ENCODE measurements at regions not wholly inside any gene's neighbourhood (a gene's known extent, or its start where the extent isn't known, plus 50 kb on each side); places are given as distances from the start of the nearest gene placed in this dataset.

DNA sequence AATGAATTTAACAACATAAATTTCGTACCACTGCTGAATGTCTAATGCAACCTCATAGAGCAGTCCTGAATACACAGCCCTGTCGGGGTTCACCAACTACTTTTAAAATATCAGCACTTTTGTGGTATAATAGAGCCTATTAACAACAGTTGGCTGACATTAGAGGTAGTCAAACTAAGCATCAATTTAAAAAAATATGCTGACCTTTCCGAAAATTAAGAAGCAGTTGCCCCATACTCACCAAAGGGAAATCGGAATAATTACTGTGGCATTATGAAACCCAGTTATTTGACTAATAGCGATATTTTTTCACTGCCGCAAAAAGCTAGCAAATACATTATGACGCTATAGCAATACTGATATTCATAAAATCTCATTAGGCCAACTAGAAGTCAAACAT is 273.5 kb upstream of the PPARGC1A start:
- no peak overlapping the region for H2AFZ ChIP-seq (ENCODE audit: low read length)
- TF ChIP-seq JUN (IDR thresholded peaks at IDR 0.05; ENCODE audit: low read depth, low read length): no peak
- TF ChIP-seq TCF12 (IDR thresholded peaks at IDR 0.05; ENCODE audit: low read depth, low read length): no peak
- no peak for TF ChIP-seq BACH1 (IDR thresholded peaks at IDR 0.05; ENCODE audit: low read length)
- no peak for TF ChIP-seq CREB1 (IDR thresholded peaks at IDR 0.05)
- no peak for TF ChIP-seq POLR2AphosphoS5 (IDR thresholded peaks at IDR 0.05; ENCODE audit: low read depth, low read length)
- TF ChIP-seq, protein P1, sequence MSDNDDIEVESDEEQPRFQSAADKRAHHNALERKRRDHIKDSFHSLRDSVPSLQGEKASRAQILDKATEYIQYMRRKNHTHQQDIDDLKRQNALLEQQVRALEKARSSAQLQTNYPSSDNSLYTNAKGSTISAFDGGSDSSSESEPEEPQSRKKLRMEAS (IDR thresholded peaks at IDR 0.05): no peak
- TF ChIP-seq RAD21 (IDR thresholded peaks at IDR 0.05 in 1 of 2, conservative IDR thresholded peaks at IDR 0.05 in 1 of 2; ENCODE audit: low read depth in 2 of 2, low read length in 2 of 2): no peak
- no peak for TF ChIP-seq E2F6 (IDR thresholded peaks at IDR 0.05)
- no peaks in the 10 kb centered on the region for H3K79me2 ChIP-seq (ENCODE audit: control insufficient read depth in 1 of 2, insufficient read depth in 2 of 2, low read length in 2 of 2)
- no peak overlapping the region for H2BK12ac ChIP-seq (ENCODE audit: low read depth, low read length)
- H3K23me2 ChIP-seq (ENCODE audit: low read depth, low read length): no peaks in the 10 kb centered on the region
- H2BK120ac ChIP-seq (replicated peaks; ENCODE audit: low read depth, low read length): no peak overlapping the region
- H3K23ac ChIP-seq (ENCODE audit: insufficient read length): no peak overlapping the region
- H3K4ac ChIP-seq (replicated peaks; ENCODE audit: insufficient read length, low read depth, low read length): no peak overlapping the region
- no peaks in the 10 kb centered on the region for H3K4me1 ChIP-seq (replicated peaks in 1 of 4; ENCODE audit: control insufficient read depth in 3 of 4, insufficient read depth in 4 of 4, low read length in 3 of 4)
- no peaks in the 10 kb centered on the region for H3K79me1 ChIP-seq (ENCODE audit: low read depth, low read length)
- H4K91ac ChIP-seq (replicated peaks; ENCODE audit: insufficient read length, low read length): no peak overlapping the region
- no peak overlapping the region for H3K9ac ChIP-seq (replicated peaks in 1 of 4; ENCODE audit: extremely low read depth in 1 of 4, low read depth in 3 of 4, low read length in 3 of 4)
- no peak overlapping the region for H4K8ac ChIP-seq (ENCODE audit: extremely low read depth, insufficient read depth, low read length)
- no peak overlapping the region for H3K14ac ChIP-seq (ENCODE audit: insufficient read length)
- WGBS, 2 experiments (ENCODE audit: extremely low coverage in 1 of 2, insufficient coverage in 1 of 2, insufficient read length in 1 of 2, insufficient replicate concordance in 2 of 2, low coverage in 1 of 2, low lambda C conversion rate in 2 of 2, missing lambda C conversion rate in 1 of 2): 89% methylated on average over 7 of the region's 7 CpGs; no CpG with 5 or more reads in 1 of the 2 experiments
- H2BK5ac ChIP-seq (ENCODE audit: low read depth, low read length): no peak overlapping the region
- no peak overlapping the region for H3K4me2 ChIP-seq (ENCODE audit: insufficient read depth in 1 of 2, low read depth in 2 of 2, low read length in 2 of 2)
- DNase-seq (ENCODE audit: low read depth in 1 of 2, low spot score in 2 of 2) (no peak), FAIRE-seq (no peak)
- H3K36me3 ChIP-seq (ENCODE audit: control insufficient read depth in 2 of 4, insufficient read depth in 4 of 4, low read length in 3 of 4): no peaks in the 10 kb centered on the region
- H3K4me3 ChIP-seq (ENCODE audit: extremely low read depth in 1 of 4, insufficient read depth in 2 of 4, low read depth in 3 of 4, low read length in 4 of 4): no peak overlapping the region
- H3K9me3 ChIP-seq (ENCODE audit: insufficient read depth in 2 of 2, low read depth in 1 of 2, low read length in 1 of 2): no peaks in the 10 kb centered on the region
- no peak overlapping the region for H2BK20ac ChIP-seq (ENCODE audit: low read length)
- H4K5ac ChIP-seq (ENCODE audit: insufficient read length, low read depth, low read length): no peak overlapping the region
- no peak overlapping the region for H3K27ac ChIP-seq (ENCODE audit: low read depth, low read length)
- ChIA-PET POLR2A (ENCODE audit: partially characterized antibody) (no interaction called here), CTCF (ENCODE audit: partially characterized antibody) (interaction anchor here (0.6 kb wide), 1 partner anchor 481 kb away, joined by 3 read pairs; no protein-coding TSS in a partner anchor)
- H3K27me3 ChIP-seq (replicated peaks in 1 of 4; ENCODE audit: control insufficient read depth in 3 of 4, extremely low read depth in 1 of 4, insufficient read depth in 3 of 4, low read length in 3 of 4): no peaks in the 10 kb centered on the region
- H2BK15ac ChIP-seq (ENCODE audit: low read length): no peak overlapping the region
- H3K56ac ChIP-seq (replicated peaks; ENCODE audit: insufficient read length, low read depth, low read length): no peak overlapping the region
- H2AK5ac ChIP-seq (ENCODE audit: low read depth, low read length): no peak overlapping the region
- no peak overlapping the region for H3K18ac ChIP-seq (ENCODE audit: extremely low read depth, low read length)
- no peaks in the 10 kb centered on the region for H4K20me1 ChIP-seq (replicated peaks in 1 of 2; ENCODE audit: control insufficient read depth in 1 of 2, insufficient read depth in 2 of 2, low read length in 2 of 2)
